Psoas muscle (tissue), 7 donors: ENCODE measurements at regions not wholly inside any gene's neighbourhood (a gene's known extent, or its start where the extent isn't known, plus 50 kb on each side); places are given as distances from the start of the nearest gene placed in this dataset.

Experiments
- ATAC-seq, 4 donors: fragments of 200-7000 bp; cut with Tn5 transposase; one replicate each; pipeline ENCODE4 v1.9.1; 2020; ENCODE audit warnings: moderate library complexity in 3 of 4, mild to moderate bottlenecking in 2 of 4
- DNase-seq, 2 donors: peaks; one replicate each; pipeline ENCODE4 v3.0.0-alpha.2; 2020
- H3K27ac ChIP-seq: fragments of 200-600 bp; one replicate; pipeline ENCODE4 v1.8.0; 2022
- H3K27me3 ChIP-seq, 3 donors: fragments of 200-600 bp in 1 of 3; one replicate each; pipeline versions ENCODE4 v1.6.1 to v1.8.0; 2013 to 2022; ENCODE audit warnings: low read length in 2 of 3, mild to moderate bottlenecking in 2 of 3, moderate library complexity in 1 of 3; ENCODE audit not compliant: insufficient read depth in 3 of 3
- H3K36me3 ChIP-seq, 2 donors: fragments of 200-600 bp in 1 of 2; one replicate each; pipeline versions ENCODE4 v1.6.1 to v1.8.0; 2013 to 2022; ENCODE audit warnings: low read depth in 1 of 2, mild to moderate bottlenecking in 1 of 2, moderate library complexity in 1 of 2; ENCODE audit not compliant: insufficient read depth in 1 of 2
- H3K4me1 ChIP-seq: fragments of 200-600 bp; one replicate; pipeline ENCODE4 v1.8.0; 2022
- H3K4me3 ChIP-seq: fragments of 200-600 bp; one replicate; pipeline ENCODE4 v1.8.0; 2022; ENCODE audit warnings: mild to moderate bottlenecking
- H3K9me3 ChIP-seq: fragments of 200-600 bp; one replicate; pipeline ENCODE4 v1.8.0; 2022
- WGBS, 3 donors: extraction: QIAGEN DNeasy Blood & Tissue Kit; methylation state at CpG; one replicate each; pipeline versions ENCODE4 v1.1.6 to v1.1.7; 2013; 5-methylcytosine and 5-hydroxymethylcytosine counted together
- intact Hi-C, 2 donors: fragments of 100-400 bp; cut with DNase I; formaldehyde crosslinking; loops; one replicate each; pipeline versions ENCODE4 v1.11.0 to v1.14.2; 2022
- TF ChIP-seq, protein P1 (sequence below): fragments of 200-600 bp; IDR thresholded peaks from one replicate; pipeline ENCODE4 v1.8.0; 2022; ENCODE audit warnings: antibody characterized with exemption
- donor health status: healthy with polysubstance abuse.
- donor health status: DM: no; HTN: no; CAD: no; lungs with moderate emphysema.
- donor health status: Bipolar disorder and iron deficiency.
- donor health status: healthy.
- donor health status: DM: yes; HTN: yes; CAD: no.
- donor health status: DM: no; HTN: no; CAD: no.
- donor health status: DM: yes; HTN: yes; CAD: no.

DNA sequence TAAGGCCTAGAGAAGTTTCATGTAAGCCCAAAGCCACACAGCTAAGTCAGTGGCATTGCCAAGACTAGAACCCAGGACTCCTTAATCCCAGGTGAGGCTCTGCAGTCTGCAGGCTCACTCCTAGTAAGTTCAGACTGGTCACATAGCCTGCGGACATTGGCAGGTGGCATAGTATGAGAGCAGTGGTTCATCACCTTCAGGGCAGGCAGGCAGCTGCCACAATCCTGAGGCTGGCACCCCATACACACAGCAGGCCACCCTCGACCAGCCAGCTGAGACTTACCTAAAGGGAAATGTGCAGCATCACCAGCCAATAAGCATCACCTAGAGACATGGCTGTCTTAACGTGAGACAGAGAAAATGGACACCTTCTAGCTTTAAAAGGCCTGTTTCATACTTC is 231.6 kb upstream of the UBASH3B start:
- Histone ChIP-seq H3K4me3 (no peak overlapping the region), H3K4me1 (no peaks in the 10 kb centered on the region), H3K36me3 (no peaks in the 10 kb centered on the region), H3K9me3 (no peaks in the 10 kb centered on the region), H3K27me3 (no peaks in the 10 kb centered on the region), H3K27ac (no peak overlapping the region)
- 82 to 94% (median 88%) methylated on average over 3 of the region's 3 CpGs for WGBS, 3 donors
- intact Hi-C loops = no loop called here
- DNase-seq (no peak), ATAC-seq (no peak)
- TF ChIP-seq, protein P1, sequence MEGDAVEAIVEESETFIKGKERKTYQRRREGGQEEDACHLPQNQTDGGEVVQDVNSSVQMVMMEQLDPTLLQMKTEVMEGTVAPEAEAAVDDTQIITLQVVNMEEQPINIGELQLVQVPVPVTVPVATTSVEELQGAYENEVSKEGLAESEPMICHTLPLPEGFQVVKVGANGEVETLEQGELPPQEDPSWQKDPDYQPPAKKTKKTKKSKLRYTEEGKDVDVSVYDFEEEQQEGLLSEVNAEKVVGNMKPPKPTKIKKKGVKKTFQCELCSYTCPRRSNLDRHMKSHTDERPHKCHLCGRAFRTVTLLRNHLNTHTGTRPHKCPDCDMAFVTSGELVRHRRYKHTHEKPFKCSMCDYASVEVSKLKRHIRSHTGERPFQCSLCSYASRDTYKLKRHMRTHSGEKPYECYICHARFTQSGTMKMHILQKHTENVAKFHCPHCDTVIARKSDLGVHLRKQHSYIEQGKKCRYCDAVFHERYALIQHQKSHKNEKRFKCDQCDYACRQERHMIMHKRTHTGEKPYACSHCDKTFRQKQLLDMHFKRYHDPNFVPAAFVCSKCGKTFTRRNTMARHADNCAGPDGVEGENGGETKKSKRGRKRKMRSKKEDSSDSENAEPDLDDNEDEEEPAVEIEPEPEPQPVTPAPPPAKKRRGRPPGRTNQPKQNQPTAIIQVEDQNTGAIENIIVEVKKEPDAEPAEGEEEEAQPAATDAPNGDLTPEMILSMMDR = no peak

DNA sequence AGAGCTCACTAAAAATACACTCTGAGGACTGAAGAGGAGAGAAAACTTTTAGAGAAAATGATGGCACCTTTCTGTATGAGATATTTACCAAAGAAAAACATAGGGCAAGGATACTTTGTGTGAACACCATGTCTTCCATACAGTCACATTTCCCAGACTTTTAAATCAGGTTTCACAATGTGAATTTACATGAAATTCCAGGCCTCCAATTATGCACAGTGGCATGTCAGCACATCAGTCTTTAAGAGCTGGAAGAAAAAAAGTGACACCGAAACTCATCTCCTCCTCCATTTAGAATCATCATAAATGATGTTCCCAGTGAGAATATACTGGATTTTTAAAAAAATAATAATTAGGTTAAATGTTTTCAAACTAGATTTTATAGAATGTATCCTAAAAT is 232.2 kb upstream of the UBASH3B start:
- Histone ChIP-seq H3K36me3 (no peaks in the 10 kb centered on the region), H3K4me3 (no peak overlapping the region), H3K27ac (no peak overlapping the region), H3K9me3 (no peaks in the 10 kb centered on the region), H3K4me1 (no peaks in the 10 kb centered on the region), H3K27me3 (no peaks in the 10 kb centered on the region)
- intact Hi-C loops = no loop called here
- DNase-seq (no peak), ATAC-seq (no peak)
- TF ChIP-seq, protein P1 = no peak
- WGBS, 3 donors = 97 to 100% (median 98%) methylated on average over 1 of the region's 1 CpG

DNA sequence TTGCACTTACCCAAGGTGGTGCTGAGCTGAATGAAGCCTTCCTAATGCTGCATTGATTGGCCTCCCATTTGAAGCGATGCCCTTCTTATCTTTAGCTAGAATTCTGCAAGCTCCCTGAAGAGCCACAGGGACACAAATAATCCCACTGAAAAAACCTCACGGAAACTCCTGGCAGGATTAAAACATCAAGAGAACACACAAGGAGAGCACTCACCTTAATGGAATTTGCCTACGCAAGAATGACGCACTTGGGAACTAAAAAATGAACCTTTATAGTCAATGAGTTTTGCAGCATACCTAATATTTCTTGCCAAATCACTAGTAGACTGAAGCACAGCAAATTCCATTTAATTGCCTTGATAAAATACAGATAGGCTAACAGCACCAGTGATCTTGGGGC is 232.8 kb upstream of the UBASH3B start:
- no peak overlapping the region for H3K4me3 ChIP-seq
- intact Hi-C loops = no loop called here
- TF ChIP-seq, protein P1 = no peak

DNA sequence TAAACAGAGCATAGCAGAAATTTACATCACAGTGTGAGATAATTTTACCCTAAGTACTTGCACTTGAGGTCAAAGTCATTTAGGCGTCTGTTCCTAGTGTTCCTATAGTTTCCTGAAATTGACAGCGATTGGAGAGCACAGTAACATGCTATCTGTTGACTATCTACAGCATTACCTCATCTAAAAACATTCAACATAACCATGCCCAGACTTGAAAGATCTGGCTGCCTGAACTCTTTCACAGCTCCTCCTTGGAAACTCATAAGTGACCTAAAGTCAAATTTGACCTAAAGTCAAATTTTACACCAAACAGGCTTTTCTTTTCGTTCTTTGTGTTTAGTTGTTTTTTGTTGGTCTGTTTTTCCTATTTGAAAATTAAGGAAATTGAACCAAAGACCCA is 233.8 kb upstream of the UBASH3B start:
- TF ChIP-seq, protein P1 = no peak
- H3K27me3 ChIP-seq = no peaks in the 10 kb centered on the region
- H3K36me3 ChIP-seq = no peaks in the 10 kb centered on the region
- ATAC-seq (no peak), DNase-seq (no peak)
- H3K27ac ChIP-seq = no peak overlapping the region
- no peaks in the 10 kb centered on the region for H3K4me1 ChIP-seq
- intact Hi-C loops = no loop called here
- no peak overlapping the region for H3K4me3 ChIP-seq
- no peaks in the 10 kb centered on the region for H3K9me3 ChIP-seq
- WGBS, 3 donors = 88 to 94% (median 92%) methylated on average over 3 of the region's 3 CpGs

More for the DNA sequence above, 232.8 kb upstream of the UBASH3B start:
- no peak for ATAC-seq
- no peaks in the 10 kb centered on the region for H3K4me1 ChIP-seq
- no peak for DNase-seq
- no peaks in the 10 kb centered on the region for H3K9me3 ChIP-seq
- H3K27ac ChIP-seq = no peak overlapping the region
- no peaks in the 10 kb centered on the region for H3K27me3 ChIP-seq
- H3K36me3 ChIP-seq = no peaks in the 10 kb centered on the region
- 94 to 96% (median 96%) methylated on average over 4 of the region's 4 CpGs for WGBS, 3 donors

DNA sequence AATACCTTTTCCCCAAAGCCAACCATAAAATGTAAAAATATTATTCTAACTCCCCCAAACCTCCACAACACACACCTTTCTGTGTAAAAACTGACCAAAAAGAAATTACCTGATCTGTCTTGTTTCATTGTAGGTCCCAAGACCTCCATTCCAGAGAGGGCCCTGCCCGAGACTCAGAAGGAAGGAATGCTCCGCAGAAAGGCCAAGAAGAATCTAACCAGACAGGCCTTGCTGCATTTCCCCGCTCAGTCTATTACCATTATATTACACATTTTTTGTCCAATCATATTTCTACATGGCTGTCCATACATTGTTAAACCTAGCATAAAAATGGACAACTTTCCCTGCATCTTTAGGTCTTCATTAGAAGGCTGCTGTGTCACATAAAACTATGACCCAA is 237.5 kb upstream of the UBASH3B start:
- no peaks in the 10 kb centered on the region for H3K27me3 ChIP-seq
- intact Hi-C loops = no loop called here
- H3K36me3 ChIP-seq = no peaks in the 10 kb centered on the region
- WGBS, 3 donors = 95% methylated on average over 3 of the region's 3 CpGs
- ATAC-seq (no peak), DNase-seq (no peak)
- no peak overlapping the region for H3K4me3 ChIP-seq
- H3K4me1 ChIP-seq = no peaks in the 10 kb centered on the region
- H3K27ac ChIP-seq = no peak overlapping the region
- peaks cover 18% of the 10 kb centered on the region for H3K9me3 ChIP-seq
- TF ChIP-seq, protein P1 = no peak
